Loucy (cell line): ENCODE measurements at regions not wholly inside any gene's neighbourhood (a gene's known extent, or its start where the extent isn't known, plus 50 kb on each side); places are given as distances from the start of the nearest gene placed in this dataset.

Source experiments
- EZH2phosphoT487 ChIP-seq: fragments of 200-600 bp; IDR thresholded peaks from 2 replicates; pipeline ENCODE4 v1.6.1; 2018; ENCODE audit warnings: antibody characterized with exemption, mild to moderate bottlenecking, moderate library complexity, borderline replicate concordance
- TF ChIP-seq, protein P1 (sequence below): fragments of 200-600 bp; sonication (generic); conservative IDR thresholded peaks from 2 replicates; pipeline ENCODE4 v1.5.1; 2014; ENCODE audit warnings: mild to moderate bottlenecking, antibody characterized with exemption, low read length

- TF ChIP-seq, protein P1, sequence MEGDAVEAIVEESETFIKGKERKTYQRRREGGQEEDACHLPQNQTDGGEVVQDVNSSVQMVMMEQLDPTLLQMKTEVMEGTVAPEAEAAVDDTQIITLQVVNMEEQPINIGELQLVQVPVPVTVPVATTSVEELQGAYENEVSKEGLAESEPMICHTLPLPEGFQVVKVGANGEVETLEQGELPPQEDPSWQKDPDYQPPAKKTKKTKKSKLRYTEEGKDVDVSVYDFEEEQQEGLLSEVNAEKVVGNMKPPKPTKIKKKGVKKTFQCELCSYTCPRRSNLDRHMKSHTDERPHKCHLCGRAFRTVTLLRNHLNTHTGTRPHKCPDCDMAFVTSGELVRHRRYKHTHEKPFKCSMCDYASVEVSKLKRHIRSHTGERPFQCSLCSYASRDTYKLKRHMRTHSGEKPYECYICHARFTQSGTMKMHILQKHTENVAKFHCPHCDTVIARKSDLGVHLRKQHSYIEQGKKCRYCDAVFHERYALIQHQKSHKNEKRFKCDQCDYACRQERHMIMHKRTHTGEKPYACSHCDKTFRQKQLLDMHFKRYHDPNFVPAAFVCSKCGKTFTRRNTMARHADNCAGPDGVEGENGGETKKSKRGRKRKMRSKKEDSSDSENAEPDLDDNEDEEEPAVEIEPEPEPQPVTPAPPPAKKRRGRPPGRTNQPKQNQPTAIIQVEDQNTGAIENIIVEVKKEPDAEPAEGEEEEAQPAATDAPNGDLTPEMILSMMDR, result no peak
- TF ChIP-seq EZH2phosphoT487, result no peak
These were observed 1100.0 kb downstream of the GRIK2 start for GRCh38 chr6:102493485-102493884.
